ENCODE measurements at regions not wholly inside any gene's neighbourhood (a gene's known extent, or its start where the extent isn't known, plus 50 kb on each side); places are given as distances from the start of the nearest gene placed in this dataset.

DNA sequence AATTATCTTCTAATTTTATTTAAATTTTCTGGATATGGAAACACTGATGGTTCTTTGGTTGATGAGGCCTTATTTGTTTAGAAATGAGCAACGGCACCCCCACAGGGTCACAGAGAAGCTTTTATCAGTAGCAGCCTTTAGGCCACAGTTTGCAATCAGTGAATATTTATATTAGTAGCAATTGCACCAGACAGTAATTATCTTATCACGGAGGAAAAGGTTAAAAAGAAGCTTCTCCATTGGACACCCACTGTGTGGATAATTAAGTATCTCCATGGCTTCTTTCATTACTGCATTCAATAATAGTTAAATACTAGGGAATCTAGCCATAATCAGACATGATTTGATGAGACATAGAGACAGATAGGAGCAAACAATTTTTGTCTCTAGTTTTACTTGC, 2099.2 kb upstream of the PCDH20 start:
- Histone ChIP-seq H3K4me3 (no peak overlapping the region), H3K27me3 (no peaks in the 10 kb centered on the region), H3K9me3 (no peaks in the 10 kb centered on the region), H3K36me3 (no peaks in the 10 kb centered on the region), H3K27ac (no peak overlapping the region), H3K4me1 (no peaks in the 10 kb centered on the region)
- TF ChIP-seq POLR2A (IDR thresholded peaks at IDR 0.05) = no peak
- TF ChIP-seq, protein P1, sequence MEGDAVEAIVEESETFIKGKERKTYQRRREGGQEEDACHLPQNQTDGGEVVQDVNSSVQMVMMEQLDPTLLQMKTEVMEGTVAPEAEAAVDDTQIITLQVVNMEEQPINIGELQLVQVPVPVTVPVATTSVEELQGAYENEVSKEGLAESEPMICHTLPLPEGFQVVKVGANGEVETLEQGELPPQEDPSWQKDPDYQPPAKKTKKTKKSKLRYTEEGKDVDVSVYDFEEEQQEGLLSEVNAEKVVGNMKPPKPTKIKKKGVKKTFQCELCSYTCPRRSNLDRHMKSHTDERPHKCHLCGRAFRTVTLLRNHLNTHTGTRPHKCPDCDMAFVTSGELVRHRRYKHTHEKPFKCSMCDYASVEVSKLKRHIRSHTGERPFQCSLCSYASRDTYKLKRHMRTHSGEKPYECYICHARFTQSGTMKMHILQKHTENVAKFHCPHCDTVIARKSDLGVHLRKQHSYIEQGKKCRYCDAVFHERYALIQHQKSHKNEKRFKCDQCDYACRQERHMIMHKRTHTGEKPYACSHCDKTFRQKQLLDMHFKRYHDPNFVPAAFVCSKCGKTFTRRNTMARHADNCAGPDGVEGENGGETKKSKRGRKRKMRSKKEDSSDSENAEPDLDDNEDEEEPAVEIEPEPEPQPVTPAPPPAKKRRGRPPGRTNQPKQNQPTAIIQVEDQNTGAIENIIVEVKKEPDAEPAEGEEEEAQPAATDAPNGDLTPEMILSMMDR (IDR thresholded peaks at IDR 0.05) = no peak
- WGBS, 2 donors = 70 to 72% methylated on average over 2 of the region's 2 CpGs
- DNase-seq (ENCODE audit: low spot score in 2 of 2) = no peak

DNA sequence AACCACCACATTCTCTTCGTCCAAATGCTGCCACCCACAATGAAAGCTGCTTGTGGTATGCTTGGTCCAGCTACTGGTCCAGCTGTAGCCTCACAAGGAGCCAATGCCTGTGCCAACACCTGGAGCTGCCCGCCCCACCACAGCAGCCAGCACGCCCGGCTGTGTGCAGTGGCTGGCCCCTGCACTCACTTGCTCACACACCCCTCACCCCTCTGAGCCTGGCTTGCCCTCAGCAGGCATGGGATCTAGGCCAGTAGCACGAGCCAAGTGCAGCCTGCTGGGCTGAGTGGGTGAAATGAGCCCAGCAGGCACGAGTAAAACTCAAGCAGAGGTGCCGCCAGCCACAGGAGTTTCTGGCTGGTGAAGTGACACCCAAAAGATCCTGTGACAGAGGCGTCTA, 2096.4 kb upstream of the PCDH20 start:
- H3K9me3 ChIP-seq = no peaks in the 10 kb centered on the region
- no peak overlapping the region for H3K4me3 ChIP-seq
- WGBS, 2 donors = 87 to 90% methylated on average over 8 of the region's 8 CpGs
- no peak for DNase-seq (ENCODE audit: low spot score in 2 of 2)
- H3K27me3 ChIP-seq = no peaks in the 10 kb centered on the region
- no peaks in the 10 kb centered on the region for H3K36me3 ChIP-seq
- H3K4me1 ChIP-seq = no peaks in the 10 kb centered on the region
- TF ChIP-seq, protein P1 (IDR thresholded peaks at IDR 0.05) = no peak
- TF ChIP-seq POLR2A (IDR thresholded peaks at IDR 0.05) (no peak), EP300 (IDR thresholded peaks at IDR 0.05) (no peak)
- H3K27ac ChIP-seq = no peak overlapping the region

DNA sequence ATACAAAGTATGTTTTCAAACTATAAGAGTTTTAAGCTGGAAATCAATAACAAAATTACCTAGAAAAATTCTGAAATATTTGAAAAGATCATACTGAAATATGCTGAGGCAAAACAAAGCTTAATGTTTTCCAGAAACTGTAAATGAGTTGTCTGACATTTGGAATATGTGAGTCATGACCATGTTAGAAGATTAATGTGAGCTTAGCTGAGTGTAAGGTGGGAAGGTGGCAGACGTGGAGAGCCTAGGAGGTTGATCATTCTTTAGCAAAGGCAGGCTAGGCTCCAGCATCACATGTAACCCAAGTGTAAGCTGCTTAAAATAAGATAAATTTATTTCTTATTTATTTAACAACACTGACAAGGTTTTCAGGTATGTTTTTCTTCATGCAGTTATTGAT, 2086.1 kb upstream of the PCDH20 start:
- Histone ChIP-seq H3K4me3 (no peak overlapping the region), H3K9me3 (peaks cover 0 to 17% (median 0%) of the 10 kb centered on the region in 4 donors), H3K4me1 (no peaks in the 10 kb centered on the region), H3K36me3 (no peaks in the 10 kb centered on the region), H3K27ac (no peak overlapping the region), H3K27me3 (no peaks in the 10 kb centered on the region)
- no peak for DNase-seq (ENCODE audit: low spot score in 2 of 2)
- WGBS, 2 donors = 22 to 29% methylated on average over 1 of the region's 1 CpG
- no peak for TF ChIP-seq POLR2A (IDR thresholded peaks at IDR 0.05)
- TF ChIP-seq EP300 (IDR thresholded peaks at IDR 0.05) = no peak
- TF ChIP-seq, protein P1 (IDR thresholded peaks at IDR 0.05) = no peak

DNA sequence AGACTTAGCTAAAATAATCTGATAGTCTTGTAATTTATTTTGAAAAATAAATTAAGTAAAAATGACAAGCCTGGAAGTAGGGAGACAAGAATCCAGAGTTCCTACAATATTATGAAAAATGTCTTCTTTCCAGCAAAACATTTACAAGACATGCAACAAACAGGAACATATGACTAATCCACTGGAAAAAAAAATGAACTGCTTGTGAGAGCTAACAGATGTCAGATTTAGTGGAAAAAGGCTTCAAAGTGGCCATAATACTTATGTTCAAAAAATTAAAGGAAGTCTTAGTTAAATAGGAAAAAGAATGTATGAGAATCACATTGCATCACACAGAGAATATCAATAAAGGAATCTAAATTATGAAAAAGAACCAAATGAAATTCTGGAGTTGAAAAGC, 2082.0 kb upstream of the PCDH20 start:
- TF ChIP-seq POLR2A (IDR thresholded peaks at IDR 0.05) (no peak), EP300 (IDR thresholded peaks at IDR 0.05) (no peak)
- TF ChIP-seq, protein P1 (IDR thresholded peaks at IDR 0.05) = no peak
- Histone ChIP-seq H3K9me3 (peaks cover 0 to 17% (median 0%) of the 10 kb centered on the region in 4 donors), H3K27ac (no peak overlapping the region)

DNA sequence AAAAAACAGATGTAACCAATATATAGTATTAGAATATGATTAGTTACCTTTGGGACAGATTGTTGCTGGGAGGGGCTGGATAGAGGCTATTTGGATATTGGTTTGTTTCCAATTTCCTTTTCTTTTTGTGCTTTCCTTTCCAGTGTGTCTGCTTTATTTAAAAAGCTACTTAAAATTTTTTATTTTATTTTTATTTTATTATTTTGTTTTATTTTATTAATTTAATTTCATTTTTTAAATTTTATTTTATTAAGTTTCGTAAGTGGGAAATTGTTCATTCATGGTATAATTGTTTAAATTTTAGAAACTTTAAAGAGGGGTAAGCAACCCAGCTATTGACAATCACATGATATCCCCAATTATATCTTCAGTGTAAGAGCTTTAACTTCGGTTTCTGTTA, 2077.0 kb upstream of the PCDH20 start:
- H3K27me3 ChIP-seq = no peaks in the 10 kb centered on the region
- TF ChIP-seq POLR2A (IDR thresholded peaks at IDR 0.05) (no peak), EP300 (IDR thresholded peaks at IDR 0.05) (no peak)
- TF ChIP-seq, protein P1 (IDR thresholded peaks at IDR 0.05) = no peak
- H3K36me3 ChIP-seq = no peaks in the 10 kb centered on the region
- H3K9me3 ChIP-seq = peaks cover 0 to 4% (median 0%) of the 10 kb centered on the region in 4 donors
- H3K27ac ChIP-seq = no peak overlapping the region
- no peak overlapping the region for H3K4me3 ChIP-seq
- H3K4me1 ChIP-seq = no peaks in the 10 kb centered on the region
- 79 to 86% methylated on average over 2 of the region's 2 CpGs for WGBS, 2 donors
- DNase-seq (ENCODE audit: low spot score in 2 of 2) = no peak

More for the DNA sequence above, 2082.0 kb upstream of the PCDH20 start:
- DNase-seq (ENCODE audit: low spot score in 2 of 2) = no peak
- Histone ChIP-seq H3K4me1 (no peaks in the 10 kb centered on the region), H3K36me3 (no peaks in the 10 kb centered on the region), H3K4me3 (no peak overlapping the region), H3K27me3 (no peaks in the 10 kb centered on the region)
